GM23248 (cell line): ENCODE measurements at regions not wholly inside any gene's neighbourhood (a gene's known extent, or its start where the extent isn't known, plus 50 kb on each side); places are given as distances from the start of the nearest gene placed in this dataset.
"Not testable (repeated sequence)": the region's sequence is repeated elsewhere in the genome, so short reads cannot be mapped to it uniquely, and the experiment has no call there.

Source experiments
- DNase-seq: peaks from one replicate; pipeline ENCODE4 v3.0.0-alpha.2; 2015
- H2AFZ ChIP-seq: fragments of 200-600 bp; sonication (generic); 2 replicates; pipeline ENCODE4 v1.6.1; 2016; ENCODE audit warnings: antibody characterized with exemption
- H3F3A ChIP-seq: fragments of 200-600 bp; sonication (generic); 2 replicates; pipeline ENCODE4 v1.6.1; 2016; ENCODE audit warnings: mild to moderate bottlenecking, antibody characterized with exemption, mixed run types; ENCODE audit not compliant: insufficient read depth
- H3K27ac ChIP-seq: fragments of 200-600 bp; sonication (generic); 2 replicates; pipeline ENCODE4 v1.5.1; 2016; ENCODE audit warnings: mild to moderate bottlenecking
- H3K27me3 ChIP-seq: fragments of 200-600 bp; sonication (generic); replicated peaks from 2 replicates; pipeline ENCODE4 v1.6.1; 2016; ENCODE audit warnings: mild to moderate bottlenecking; ENCODE audit not compliant: insufficient read depth
- H3K36me3 ChIP-seq: fragments of 200-600 bp; sonication (generic); 2 replicates; pipeline ENCODE4 v1.6.1; 2016; ENCODE audit warnings: low read depth, mild to moderate bottlenecking
- H3K4me1 ChIP-seq: fragments of 200-600 bp; sonication (generic); 2 replicates; pipeline ENCODE4 v1.6.1; 2016; ENCODE audit warnings: mild to moderate bottlenecking; ENCODE audit not compliant: insufficient read depth
- H3K4me2 ChIP-seq: fragments of 200-600 bp; sonication (generic); one replicate; pipeline ENCODE4 v1.6.1; 2016; ENCODE audit warnings: mild to moderate bottlenecking; ENCODE audit not compliant: unreplicated experiment
- H3K4me3 ChIP-seq: fragments of 200-600 bp; sonication (generic); 2 replicates; pipeline ENCODE4 v1.5.1; 2016; ENCODE audit warnings: mild to moderate bottlenecking
- H3K79me2 ChIP-seq: fragments of 200-600 bp; sonication (generic); 2 replicates; pipeline ENCODE4 v1.6.1; 2016; ENCODE audit warnings: mild to moderate bottlenecking; ENCODE audit not compliant: insufficient read depth
- H3K9ac ChIP-seq: fragments of 200-600 bp; sonication (generic); 2 replicates; pipeline ENCODE4 v1.6.1; 2016; ENCODE audit warnings: mild to moderate bottlenecking
- H3K9me2 ChIP-seq: fragments of 200-600 bp; sonication (generic); 2 replicates; pipeline ENCODE4 v1.6.1; 2016; ENCODE audit warnings: mixed run types, mild to moderate bottlenecking, moderate library complexity; ENCODE audit not compliant: insufficient read depth
- H3K9me3 ChIP-seq: fragments of 200-600 bp; sonication (generic); one replicate; pipeline ENCODE4 v1.6.1; 2017; ENCODE audit warnings: low read depth
- H4K20me1 ChIP-seq: fragments of 200-600 bp; sonication (generic); 2 replicates; pipeline ENCODE4 v1.6.0; 2016; ENCODE audit not compliant: insufficient read depth
- EZH2 ChIP-seq: fragments of 200-600 bp; sonication (generic); IDR thresholded peaks from 2 replicates; pipeline ENCODE4 v1.6.1; 2018; ENCODE audit warnings: antibody characterized with exemption, mild to moderate bottlenecking; ENCODE audit not compliant: insufficient read depth, poor library complexity, severe bottlenecking
- EZH2phosphoT487 ChIP-seq: fragments of 200-600 bp; sonication (generic); IDR thresholded peaks from 2 replicates; pipeline ENCODE4 v1.6.1; 2018; ENCODE audit warnings: antibody characterized with exemption, moderate library complexity, mild to moderate bottlenecking, low read depth; ENCODE audit not compliant: insufficient read depth
- WGBS, 2 experiments: methylation state at CpG; one replicate each; pipeline ENCODE4 v1.1.6; 2015 to 2017; ENCODE audit warnings: low lambda C conversion rate in 2 of 2, low coverage in 1 of 2; ENCODE audit errors: missing lambda C conversion rate in 2 of 2; 5-methylcytosine and 5-hydroxymethylcytosine counted together
- in situ Hi-C: fragments of 300-500 bp; cut with MboI; formaldehyde crosslinking; loops from 2 replicates; pipeline ENCODE4 v1.15.0; 2020

GRCh38 chr2:107738266-107738665 is 88.4 kb upstream of the RGPD4 start:
- no peak for DNase-seq
- Histone ChIP-seq H3K4me1 (no peaks in the 10 kb centered on the region), H3K9me2 (no peaks in the 10 kb centered on the region), H3K4me2 (no peak overlapping the region), H3K36me3 (no peaks in the 10 kb centered on the region), H3F3A (no peaks in the 10 kb centered on the region), H3K9ac (no peak overlapping the region), H3K4me3 (no peak overlapping the region), H3K79me2 (no peaks in the 10 kb centered on the region), H3K27ac (no peak overlapping the region), H3K9me3 (no peaks in the 10 kb centered on the region), H2AFZ (no peak overlapping the region), H3K27me3 (no peaks in the 10 kb centered on the region), H4K20me1 (no peaks in the 10 kb centered on the region)
- 12 to 19% methylated on average over 4 of the region's 4 CpGs for WGBS, 2 experiments
- TF ChIP-seq EZH2 (no peak), EZH2phosphoT487 (no peak)
- in situ Hi-C loops, result no loop called here

- no peaks in the 10 kb centered on the region for H3K79me2 ChIP-seq
Observed at GRCh38 chr2:107740300-107740699, 86.4 kb upstream of the RGPD4 start.

GRCh38 chr2:107742460-107743027 is 84.1 kb upstream of the RGPD4 start:
- WGBS, 2 experiments, result 65 to 66% methylated on average over 5 of the region's 5 CpGs

More at GRCh38 chr2:107740300-107740699, 86.4 kb upstream of the RGPD4 start:
- Histone ChIP-seq H4K20me1 (no peaks in the 10 kb centered on the region), H3K27me3 (no peaks in the 10 kb centered on the region), H3K9me3 (no peaks in the 10 kb centered on the region), H3K4me3 (no peak overlapping the region), H2AFZ (no peak overlapping the region), H3K9ac (no peak overlapping the region), H3K4me2 (no peak overlapping the region), H3K36me3 (no peaks in the 10 kb centered on the region), H3K27ac (no peak overlapping the region), H3F3A (no peaks in the 10 kb centered on the region), H3K9me2 (no peaks in the 10 kb centered on the region), H3K4me1 (no peaks in the 10 kb centered on the region)
- DNase-seq, result no peak
- in situ Hi-C loops, result no loop called here
- WGBS, 2 experiments, result 19 to 21% methylated on average over 2 of the region's 2 CpGs
- TF ChIP-seq EZH2phosphoT487, result no peak
- no peak for TF ChIP-seq EZH2

GRCh38 chr2:107743274-107743673 is 83.4 kb upstream of the RGPD4 start:
- Histone ChIP-seq H3K27me3 (no peaks in the 10 kb centered on the region), H3K27ac (no peak overlapping the region), H3F3A (no peaks in the 10 kb centered on the region), H3K4me2 (no peak overlapping the region), H3K4me3 (no peak overlapping the region), H3K79me2 (no peaks in the 10 kb centered on the region), H3K36me3 (no peaks in the 10 kb centered on the region), H3K9ac (no peak overlapping the region), H3K9me2 (no peaks in the 10 kb centered on the region), H3K4me1 (no peaks in the 10 kb centered on the region), H4K20me1 (no peaks in the 10 kb centered on the region), H2AFZ (no peak overlapping the region), H3K9me3 (no peaks in the 10 kb centered on the region)
- 29 to 30% methylated on average over 5 of the region's 5 CpGs for WGBS, 2 experiments
- TF ChIP-seq EZH2, result no peak
- no peak for TF ChIP-seq EZH2phosphoT487
- no peak for DNase-seq
- in situ Hi-C loops, result no loop called here

More at GRCh38 chr2:107742460-107743027, 84.1 kb upstream of the RGPD4 start:
- Histone ChIP-seq H2AFZ (no peak overlapping the region), H3K4me2 (no peak overlapping the region), H3K9ac (no peak overlapping the region), H4K20me1 (no peaks in the 10 kb centered on the region), H3K9me3 (no peaks in the 10 kb centered on the region), H3K79me2 (no peaks in the 10 kb centered on the region), H3K9me2 (no peaks in the 10 kb centered on the region), H3K36me3 (no peaks in the 10 kb centered on the region), H3K27ac (no peak overlapping the region), H3K4me3 (no peak overlapping the region), H3F3A (no peaks in the 10 kb centered on the region), H3K4me1 (no peaks in the 10 kb centered on the region), H3K27me3 (no peaks in the 10 kb centered on the region)
- no peak for TF ChIP-seq EZH2phosphoT487
- no peak for TF ChIP-seq EZH2
- no peak for DNase-seq
- in situ Hi-C loops, result no loop called here

- no peak for DNase-seq
- Histone ChIP-seq H3K4me3 (no peak overlapping the region), H3K79me2 (no peaks in the 10 kb centered on the region), H4K20me1 (no peaks in the 10 kb centered on the region), H3K9me2 (no peaks in the 10 kb centered on the region), H3K4me1 (no peaks in the 10 kb centered on the region), H3K9ac (no peak overlapping the region), H2AFZ (no peak overlapping the region), H3K4me2 (no peak overlapping the region), H3F3A (no peaks in the 10 kb centered on the region), H3K27ac (no peak overlapping the region), H3K9me3 (no peaks in the 10 kb centered on the region), H3K27me3 (no peaks in the 10 kb centered on the region), H3K36me3 (no peaks in the 10 kb centered on the region)
- WGBS, 2 experiments, result 22 to 26% methylated on average over 3 of the region's 3 CpGs
- no peak for TF ChIP-seq EZH2
- no peak for TF ChIP-seq EZH2phosphoT487
- in situ Hi-C loops, result no loop called here
Observed at GRCh38 chr2:107745100-107745499, 81.6 kb upstream of the RGPD4 start.

GRCh38 chr2:107746552-107747198 is 80.0 kb upstream of the RGPD4 start:
- H3K4me2 ChIP-seq, DNase-seq, H3F3A ChIP-seq, H3K4me3 ChIP-seq, H4K20me1 ChIP-seq, H3K79me2 ChIP-seq, H3K27ac ChIP-seq, H3K4me1 ChIP-seq, in situ Hi-C loops, H3K9me3 ChIP-seq, H3K36me3 ChIP-seq, H3K9me2 ChIP-seq, H2AFZ ChIP-seq, H3K27me3 ChIP-seq, H3K9ac ChIP-seq: not testable (repeated sequence)
- 39 to 48% methylated on average over 13 of the region's 13 CpGs for WGBS, 2 experiments
